ENCODE measurements at regions not wholly inside any gene's neighbourhood (a gene's known extent, or its start where the extent isn't known, plus 50 kb on each side); places are given as distances from the start of the nearest gene placed in this dataset.

DNA sequence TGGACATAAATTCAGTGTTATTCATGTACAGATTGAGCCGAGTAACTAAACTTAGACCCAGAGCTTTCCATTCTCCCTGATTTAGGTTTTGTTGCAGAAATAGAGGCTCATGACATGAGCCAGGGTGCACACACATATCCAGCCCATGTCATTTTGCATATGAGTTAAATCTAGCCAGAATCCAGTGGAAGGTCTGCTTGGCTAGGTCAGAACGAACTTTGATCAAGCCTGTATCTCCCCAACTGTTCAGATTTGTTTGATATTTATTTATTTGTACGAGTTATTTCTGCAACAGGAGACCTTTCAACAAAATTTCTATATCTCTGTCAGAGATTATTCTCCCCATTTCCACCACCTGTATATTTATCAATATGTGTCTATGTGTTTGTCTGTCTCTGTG is 247.5 kb upstream of the THBS1 start:
- TF ChIP-seq, protein P1, sequence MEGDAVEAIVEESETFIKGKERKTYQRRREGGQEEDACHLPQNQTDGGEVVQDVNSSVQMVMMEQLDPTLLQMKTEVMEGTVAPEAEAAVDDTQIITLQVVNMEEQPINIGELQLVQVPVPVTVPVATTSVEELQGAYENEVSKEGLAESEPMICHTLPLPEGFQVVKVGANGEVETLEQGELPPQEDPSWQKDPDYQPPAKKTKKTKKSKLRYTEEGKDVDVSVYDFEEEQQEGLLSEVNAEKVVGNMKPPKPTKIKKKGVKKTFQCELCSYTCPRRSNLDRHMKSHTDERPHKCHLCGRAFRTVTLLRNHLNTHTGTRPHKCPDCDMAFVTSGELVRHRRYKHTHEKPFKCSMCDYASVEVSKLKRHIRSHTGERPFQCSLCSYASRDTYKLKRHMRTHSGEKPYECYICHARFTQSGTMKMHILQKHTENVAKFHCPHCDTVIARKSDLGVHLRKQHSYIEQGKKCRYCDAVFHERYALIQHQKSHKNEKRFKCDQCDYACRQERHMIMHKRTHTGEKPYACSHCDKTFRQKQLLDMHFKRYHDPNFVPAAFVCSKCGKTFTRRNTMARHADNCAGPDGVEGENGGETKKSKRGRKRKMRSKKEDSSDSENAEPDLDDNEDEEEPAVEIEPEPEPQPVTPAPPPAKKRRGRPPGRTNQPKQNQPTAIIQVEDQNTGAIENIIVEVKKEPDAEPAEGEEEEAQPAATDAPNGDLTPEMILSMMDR (IDR thresholded peaks at IDR 0.05; ENCODE audit: poor library complexity, severe bottlenecking) = no peak
- TF ChIP-seq EP300 (conservative IDR thresholded peaks at IDR 0.05; ENCODE audit: poor library complexity, severe bottlenecking) = no peak
